GM12873 (cell line): ENCODE measurements at regions not wholly inside any gene's neighbourhood (a gene's known extent, or its start where the extent isn't known, plus 50 kb on each side); places are given as distances from the start of the nearest gene placed in this dataset.

ENCODE experiments used
- TF ChIP-seq, protein P1 (sequence below): IDR thresholded peaks from 2 replicates; pipeline ENCODE4 v1.5.1; 2012; ENCODE audit warnings: low read depth, mild to moderate bottlenecking, moderate library complexity, low read length, control low read depth; ENCODE audit not compliant: insufficient read depth; ENCODE audit errors: missing control alignments

DNA sequence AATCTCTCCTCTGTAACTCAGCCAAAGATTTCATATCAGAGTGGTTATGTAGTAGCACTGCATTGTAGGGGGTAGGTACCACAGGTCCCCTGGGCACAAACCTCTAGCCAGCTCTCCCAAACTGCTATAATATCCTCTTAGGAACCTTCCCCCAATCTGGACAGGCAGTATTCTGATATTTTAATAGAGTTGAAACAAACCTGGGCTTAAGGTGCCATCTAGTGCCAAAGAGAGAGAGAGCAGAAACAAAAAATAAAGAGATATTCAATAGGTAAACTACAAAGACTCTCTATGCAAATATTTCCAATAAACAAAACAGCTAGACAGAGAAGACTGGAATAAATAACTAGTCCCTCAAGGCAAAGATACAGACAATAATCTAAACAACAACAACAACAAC is 1070.0 kb downstream of the CDH11 start:
- TF ChIP-seq, protein P1, sequence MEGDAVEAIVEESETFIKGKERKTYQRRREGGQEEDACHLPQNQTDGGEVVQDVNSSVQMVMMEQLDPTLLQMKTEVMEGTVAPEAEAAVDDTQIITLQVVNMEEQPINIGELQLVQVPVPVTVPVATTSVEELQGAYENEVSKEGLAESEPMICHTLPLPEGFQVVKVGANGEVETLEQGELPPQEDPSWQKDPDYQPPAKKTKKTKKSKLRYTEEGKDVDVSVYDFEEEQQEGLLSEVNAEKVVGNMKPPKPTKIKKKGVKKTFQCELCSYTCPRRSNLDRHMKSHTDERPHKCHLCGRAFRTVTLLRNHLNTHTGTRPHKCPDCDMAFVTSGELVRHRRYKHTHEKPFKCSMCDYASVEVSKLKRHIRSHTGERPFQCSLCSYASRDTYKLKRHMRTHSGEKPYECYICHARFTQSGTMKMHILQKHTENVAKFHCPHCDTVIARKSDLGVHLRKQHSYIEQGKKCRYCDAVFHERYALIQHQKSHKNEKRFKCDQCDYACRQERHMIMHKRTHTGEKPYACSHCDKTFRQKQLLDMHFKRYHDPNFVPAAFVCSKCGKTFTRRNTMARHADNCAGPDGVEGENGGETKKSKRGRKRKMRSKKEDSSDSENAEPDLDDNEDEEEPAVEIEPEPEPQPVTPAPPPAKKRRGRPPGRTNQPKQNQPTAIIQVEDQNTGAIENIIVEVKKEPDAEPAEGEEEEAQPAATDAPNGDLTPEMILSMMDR, result no peak

DNA sequence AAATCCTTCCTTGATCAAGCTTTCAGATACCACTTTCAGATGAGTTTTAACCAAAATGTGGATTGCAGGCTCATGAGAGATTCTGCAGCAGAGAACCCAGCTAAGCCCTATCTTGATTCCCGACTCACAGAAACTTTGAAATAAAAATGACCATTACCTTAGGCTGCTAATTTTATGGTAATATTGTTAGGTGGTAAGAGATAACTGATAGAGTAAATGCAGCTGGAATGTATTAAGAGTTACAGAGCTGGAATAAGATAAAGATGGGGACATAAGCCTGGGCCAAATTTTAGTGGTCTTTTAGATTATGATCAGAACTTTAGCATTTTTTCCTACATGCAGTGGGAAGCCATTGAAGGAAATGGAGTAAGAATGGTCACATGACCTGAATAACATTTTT is 1074.0 kb downstream of the CDH11 start:
- TF ChIP-seq, protein P1, result no peak

DNA sequence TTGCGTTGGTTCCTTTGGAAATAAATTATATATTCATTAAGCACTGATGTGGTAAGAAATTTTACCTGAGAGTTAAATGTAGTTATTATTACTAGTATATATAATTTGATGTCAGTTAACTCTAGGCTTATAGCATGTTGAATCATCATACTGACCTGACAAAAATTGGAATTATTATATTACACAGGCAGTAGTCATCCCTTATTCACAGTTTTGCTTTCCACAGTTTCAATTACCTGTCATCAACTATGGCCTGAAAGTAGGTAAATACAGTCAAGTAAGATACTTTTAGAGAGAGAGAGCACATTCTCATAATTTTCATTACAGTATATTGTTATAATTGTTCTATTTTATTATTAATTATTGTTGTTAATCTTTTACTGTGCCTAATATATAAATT is 1074.7 kb downstream of the CDH11 start:
- TF ChIP-seq, protein P1, result no peak

DNA sequence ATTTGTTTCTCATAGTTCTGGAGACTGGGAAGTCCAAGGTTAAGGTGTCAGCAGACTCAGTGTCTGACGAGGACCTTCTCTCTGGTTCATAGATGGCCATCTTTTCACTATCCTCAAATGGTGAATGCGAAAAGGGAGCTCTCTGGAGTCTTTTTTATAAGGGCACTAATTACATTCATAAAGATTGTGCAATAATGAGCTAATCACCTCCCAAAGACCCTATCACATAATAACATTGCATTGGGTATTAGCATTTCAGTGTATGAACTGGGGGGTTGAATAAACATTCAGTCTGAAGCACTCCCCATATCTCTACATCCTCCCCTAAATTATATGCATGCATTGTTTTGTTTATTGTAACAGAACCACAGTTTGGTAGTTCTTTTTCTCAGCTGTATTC is 1086.5 kb downstream of the CDH11 start:
- TF ChIP-seq, protein P1, result no peak

DNA sequence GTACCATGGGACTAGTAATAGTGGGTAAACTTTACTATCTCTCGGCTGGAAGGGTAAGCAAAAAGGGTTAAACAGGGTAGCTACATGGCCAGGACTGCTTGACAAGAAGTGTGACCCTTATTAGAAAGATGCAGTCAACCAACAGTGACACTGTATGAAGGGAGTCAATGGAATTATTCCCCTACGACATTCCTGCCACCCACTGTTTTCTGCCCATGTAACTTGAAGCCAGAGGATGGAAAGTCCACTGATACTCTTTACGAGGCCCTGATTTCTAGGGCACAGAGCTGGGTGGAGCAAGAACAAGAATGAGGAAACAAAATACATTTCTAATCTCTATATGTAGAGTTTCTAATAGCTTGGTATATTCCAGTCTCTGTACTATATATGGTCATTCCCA is 1102.5 kb downstream of the CDH11 start:
- TF ChIP-seq, protein P1, result no peak

DNA sequence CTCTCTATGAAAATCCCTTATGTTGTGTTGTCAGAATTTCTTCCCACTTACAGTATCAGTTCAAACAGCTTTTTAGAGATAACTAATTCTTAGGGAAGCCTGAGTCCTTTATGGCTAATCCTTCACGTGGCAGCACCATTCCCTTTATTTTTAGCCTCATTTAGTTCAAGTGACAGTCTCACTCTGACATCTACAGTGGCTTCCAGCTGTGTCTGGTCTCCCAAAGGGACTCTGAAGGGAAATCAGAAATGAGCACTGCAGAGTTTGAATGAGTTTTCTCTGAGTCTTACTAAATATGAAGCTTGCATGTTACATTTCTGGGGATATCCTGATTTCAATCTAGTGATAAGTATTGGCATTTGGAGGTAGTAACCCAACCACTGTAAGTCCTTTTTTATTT is 1104.1 kb downstream of the CDH11 start:
- TF ChIP-seq, protein P1, result no peak

DNA sequence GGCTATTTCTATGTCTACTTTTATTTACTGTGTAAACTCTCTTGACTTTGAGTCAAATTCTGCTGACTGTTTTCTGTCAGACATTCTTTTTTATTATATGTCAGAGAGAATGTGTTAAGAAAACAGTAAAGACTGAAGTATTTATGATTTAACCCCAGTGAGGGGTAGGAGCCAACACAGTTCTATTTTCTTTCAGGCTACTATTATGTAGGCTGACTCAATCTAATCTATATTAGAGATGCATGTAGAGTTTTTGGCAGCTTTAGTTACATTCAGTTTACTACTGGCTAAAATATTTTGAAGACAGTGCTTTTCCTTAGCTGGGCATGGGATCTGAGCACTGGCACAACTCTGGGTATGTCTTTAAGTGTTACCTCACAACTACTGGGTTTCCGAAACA is 1108.0 kb downstream of the CDH11 start:
- TF ChIP-seq, protein P1, result no peak
